ENCODE measurements at regions not wholly inside any gene's neighbourhood (a gene's known extent, or its start where the extent isn't known, plus 50 kb on each side); places are given as distances from the start of the nearest gene placed in this dataset.

- H3K27me3 ChIP-seq = peaks cover 0 to 10% (median 0%) of the 10 kb centered on the region in 4 donors
- no peak for DNase-seq
- WGBS, 2 donors = 66 to 77% methylated on average over 15 of the region's 15 CpGs
- no peak for TF ChIP-seq POLR2AphosphoS5 (IDR thresholded peaks at IDR 0.05)
- no peak for TF ChIP-seq EP300 (IDR thresholded peaks at IDR 0.05)
- no peak for TF ChIP-seq CTCF (IDR thresholded peaks at IDR 0.05)
- TF ChIP-seq POLR2A (IDR thresholded peaks at IDR 0.05) = no peak
- no peak for ATAC-seq (ENCODE audit: low FRiP score in 2 of 2)
- H3K27ac ChIP-seq = no peak overlapping the region
- no peaks in the 10 kb centered on the region for H3K9me3 ChIP-seq
- H3K4me1 ChIP-seq = no peaks in the 10 kb centered on the region
- H3K4me3 ChIP-seq = no peak overlapping the region
- H3K36me3 ChIP-seq = no peaks in the 10 kb centered on the region
Observed at GRCh38 chr19:31070146-31071065, 278.8 kb downstream of the TSHZ3 start.

GRCh38 chr19:31068268-31068667 lies 281.0 kb downstream of the TSHZ3 start:
- H3K4me3 ChIP-seq = no peak overlapping the region
- H3K9me3 ChIP-seq = no peaks in the 10 kb centered on the region
- TF ChIP-seq POLR2AphosphoS5 (IDR thresholded peaks at IDR 0.05) (no peak), POLR2A (IDR thresholded peaks at IDR 0.05) (no peak), EP300 (IDR thresholded peaks at IDR 0.05) (no peak), CTCF (IDR thresholded peaks at IDR 0.05) (no peak)
- H3K27me3 ChIP-seq = no peaks in the 10 kb centered on the region
- H3K27ac ChIP-seq = no peak overlapping the region
- no peaks in the 10 kb centered on the region for H3K36me3 ChIP-seq
- ATAC-seq (ENCODE audit: low FRiP score in 2 of 2) = no peak
- no peaks in the 10 kb centered on the region for H3K4me1 ChIP-seq
- 82 to 84% methylated on average over 6 of the region's 6 CpGs for WGBS, 2 donors
- DNase-seq = no peak

GRCh38 chr19:31066385-31066784 lies 282.9 kb downstream of the TSHZ3 start:
- Histone ChIP-seq H3K4me3 (no peak overlapping the region), H3K27ac (no peak overlapping the region), H3K9me3 (no peaks in the 10 kb centered on the region), H3K36me3 (no peaks in the 10 kb centered on the region), H3K27me3 (no peaks in the 10 kb centered on the region), H3K4me1 (no peaks in the 10 kb centered on the region)
- ATAC-seq (ENCODE audit: low FRiP score in 2 of 2) = no peak
- no peak for DNase-seq
- TF ChIP-seq POLR2AphosphoS5 (IDR thresholded peaks at IDR 0.05) = no peak
- TF ChIP-seq EP300 (IDR thresholded peaks at IDR 0.05) = no peak
- TF ChIP-seq POLR2A (IDR thresholded peaks at IDR 0.05) = no peak
- WGBS, 2 donors = 66 to 69% methylated on average over 9 of the region's 9 CpGs

- peaks cover 0 to 4% (median 0%) of the 10 kb centered on the region in 4 donors for H3K9me3 ChIP-seq
- 68 to 78% methylated on average over 9 of the region's 9 CpGs for WGBS, 2 donors
- DNase-seq (no peak), ATAC-seq (ENCODE audit: low FRiP score in 2 of 2) (no peak)
- no peak overlapping the region for H3K27ac ChIP-seq
- H3K36me3 ChIP-seq = no peaks in the 10 kb centered on the region
- no peaks in the 10 kb centered on the region for H3K4me1 ChIP-seq
- TF ChIP-seq POLR2AphosphoS5 (IDR thresholded peaks at IDR 0.05) (no peak), CTCF (IDR thresholded peaks at IDR 0.05) (no peak), POLR2A (IDR thresholded peaks at IDR 0.05) (no peak), EP300 (IDR thresholded peaks at IDR 0.05) (no peak)
- H3K4me3 ChIP-seq = no peak overlapping the region
- H3K27me3 ChIP-seq = no peaks in the 10 kb centered on the region
Observed at GRCh38 chr19:31064491-31064890, 284.7 kb downstream of the TSHZ3 start.

GRCh38 chr19:31058676-31059340 lies 290.4 kb downstream of the TSHZ3 start:
- Histone ChIP-seq H3K27ac (no peak overlapping the region), H3K27me3 (no peaks in the 10 kb centered on the region), H3K36me3 (no peaks in the 10 kb centered on the region), H3K4me3 (no peak overlapping the region), H3K4me1 (no peaks in the 10 kb centered on the region), H3K9me3 (peaks cover 0 to 4% (median 0%) of the 10 kb centered on the region in 4 donors)
- WGBS, 2 donors = 52 to 74% methylated on average over 3 of the region's 3 CpGs
- no peak for DNase-seq
- ATAC-seq (ENCODE audit: low FRiP score in 2 of 2) = no peak
- no peak for TF ChIP-seq POLR2A (IDR thresholded peaks at IDR 0.05)
- no peak for TF ChIP-seq EP300 (IDR thresholded peaks at IDR 0.05)
- TF ChIP-seq POLR2AphosphoS5 (IDR thresholded peaks at IDR 0.05) = no peak
- TF ChIP-seq CTCF (IDR thresholded peaks at IDR 0.05) = no peak
